ENCODE measurements at regions not wholly inside any gene's neighbourhood (a gene's known extent, or its start where the extent isn't known, plus 50 kb on each side); places are given as distances from the start of the nearest gene placed in this dataset.
"Not testable (repeated sequence)": the region's sequence is repeated elsewhere in the genome, so short reads cannot be mapped to it uniquely, and the experiment has no call there.

- no peak overlapping the region for H3K27ac ChIP-seq (ENCODE audit: low read length)
- ATAC-seq (no peak), DNase-seq (no peak)
- H3K9ac ChIP-seq (ENCODE audit: low read length) = no peak overlapping the region
- no peak overlapping the region for H2AFZ ChIP-seq (ENCODE audit: low read length)
- H3K9me3 ChIP-seq (ENCODE audit: low read length) = no peaks in the 10 kb centered on the region
- H3K79me2 ChIP-seq (ENCODE audit: low read length) = no peaks in the 10 kb centered on the region
- no peaks in the 10 kb centered on the region for H3K36me3 ChIP-seq (ENCODE audit: low read depth, low read length)
- H3K4me2 ChIP-seq (ENCODE audit: low read length) = no peak overlapping the region
- no peaks in the 10 kb centered on the region for H3F3A ChIP-seq (ENCODE audit: low read length, unreplicated experiment)
- no peaks in the 10 kb centered on the region for H3K27me3 ChIP-seq (ENCODE audit: low read length)
- intact Hi-C loops (cut with micrococcal nuclease) = no loop called here
- peaks cover 11% of the 10 kb centered on the region; the same call in 1 of the 2 replicates for H3K4me1 ChIP-seq (ENCODE audit: insufficient read depth, low read length)
- no peaks in the 10 kb centered on the region for H4K20me1 ChIP-seq (ENCODE audit: low read length)
- TF ChIP-seq CTCF (conservative IDR thresholded peaks at IDR 0.05; ENCODE audit: low read depth, low read length) (no peak), EZH2phosphoT487 (IDR thresholded peaks at IDR 0.05; ENCODE audit: borderline replicate concordance, low read length) (no peak), EZH2 (IDR thresholded peaks at IDR 0.05; ENCODE audit: low read length, unreplicated experiment) (no peak)
- ChIA-PET CTCF (no interaction called here), POLR2A (ENCODE audit: unreplicated experiment) (no interaction called here)
- no TSS peak for BruUV-seq (replicated peaks)
- H3K4me3 ChIP-seq (ENCODE audit: low read length) = no peak overlapping the region
- H3K9me2 ChIP-seq (replicated peaks; ENCODE audit: low read length) = no peaks in the 10 kb centered on the region
Observed at GRCh38 chr2:120543899-120544298, 191.8 kb upstream of the GLI2 start.

- ATAC-seq = no peak
- no peak overlapping the region for H3K27ac ChIP-seq (ENCODE audit: low read length)
- DNase-seq = no peak
- no peak overlapping the region for H3K4me3 ChIP-seq (ENCODE audit: low read length)
- H3K27me3 ChIP-seq (ENCODE audit: low read length) = no peaks in the 10 kb centered on the region
- TF ChIP-seq EZH2 (IDR thresholded peaks at IDR 0.05; ENCODE audit: low read length, unreplicated experiment) = no peak
- no peak for TF ChIP-seq EZH2phosphoT487 (IDR thresholded peaks at IDR 0.05; ENCODE audit: borderline replicate concordance, low read length)
- no peak for TF ChIP-seq CTCF (conservative IDR thresholded peaks at IDR 0.05; ENCODE audit: low read depth, low read length)
- H3K36me3 ChIP-seq (ENCODE audit: low read depth, low read length) = no peaks in the 10 kb centered on the region
- H3K9me2 ChIP-seq (replicated peaks; ENCODE audit: low read length) = no peaks in the 10 kb centered on the region
- peaks cover 11% of the 10 kb centered on the region; the same call in 1 of the 2 replicates for H3K4me1 ChIP-seq (ENCODE audit: insufficient read depth, low read length)
- ChIA-PET POLR2A (ENCODE audit: unreplicated experiment) (no interaction called here), CTCF (no interaction called here)
- BruUV-seq (replicated peaks) = no TSS peak
- intact Hi-C loops (cut with micrococcal nuclease) = no loop called here
- H3K4me2 ChIP-seq (ENCODE audit: low read length) = no peak overlapping the region
- no peak overlapping the region for H3K9ac ChIP-seq (ENCODE audit: low read length)
- no peaks in the 10 kb centered on the region for H3K79me2 ChIP-seq (ENCODE audit: low read length)
- H4K20me1 ChIP-seq (ENCODE audit: low read length) = no peaks in the 10 kb centered on the region
- no peak overlapping the region for H2AFZ ChIP-seq (ENCODE audit: low read length)
- H3K9me3 ChIP-seq (ENCODE audit: low read length) = no peaks in the 10 kb centered on the region
- H3F3A ChIP-seq (ENCODE audit: low read length, unreplicated experiment) = no peaks in the 10 kb centered on the region
Observed at GRCh38 chr2:120544522-120544921, 191.1 kb upstream of the GLI2 start.

GRCh38 chr2:120545007-120545406 lies 190.7 kb upstream of the GLI2 start:
- POLR2A ChIA-PET (ENCODE audit: unreplicated experiment); BruUV-seq (replicated peaks); H3F3A ChIP-seq (ENCODE audit: low read length, unreplicated experiment): not testable (repeated sequence)

More at GRCh38 chr2:120545007-120545406, 190.7 kb upstream of the GLI2 start:
- CTCF ChIA-PET; H3K9ac ChIP-seq (ENCODE audit: low read length); ATAC-seq; H3K4me3 ChIP-seq (ENCODE audit: low read length); H3K9me3 ChIP-seq (ENCODE audit: low read length); H3K79me2 ChIP-seq (ENCODE audit: low read length); H3K27me3 ChIP-seq (ENCODE audit: low read length); intact Hi-C loops (cut with micrococcal nuclease); H4K20me1 ChIP-seq (ENCODE audit: low read length); H3K36me3 ChIP-seq (ENCODE audit: low read depth, low read length); H3K4me2 ChIP-seq (ENCODE audit: low read length); H3K9me2 ChIP-seq (replicated peaks; ENCODE audit: low read length); DNase-seq; H2AFZ ChIP-seq (ENCODE audit: low read length); H3K27ac ChIP-seq (ENCODE audit: low read length): not testable (repeated sequence)
- H3K4me1 ChIP-seq (ENCODE audit: insufficient read depth, low read length) = peaks cover 10% of the 10 kb centered on the region; the same call in 1 of the 2 replicates

Measured in PC-3 (cell line).